GM12891 (cell line): ENCODE measurements at regions not wholly inside any gene's neighbourhood (a gene's known extent, or its start where the extent isn't known, plus 50 kb on each side); places are given as distances from the start of the nearest gene placed in this dataset.

Experiments used
- PAX5 ChIP-seq: IDR thresholded peaks from 2 replicates; pipeline ENCODE4 v1.6.1; 2011; ENCODE audit warnings: low read length, moderate library complexity, mild to moderate bottlenecking; ENCODE audit not compliant: insufficient read depth, severe bottlenecking
- POLR2A ChIP-seq: IDR thresholded peaks from 2 replicates; pipeline ENCODE4 v1.6.1; 2011; ENCODE audit warnings: low read depth, low read length, control low read depth
- POLR2AphosphoS5 ChIP-seq: IDR thresholded peaks from 2 replicates; pipeline ENCODE4 v1.6.1; 2011; ENCODE audit warnings: low read depth, low read length, control low read depth
- POU2F2 ChIP-seq: IDR thresholded peaks from 2 replicates; pipeline ENCODE4 v1.6.1; 2011; ENCODE audit warnings: low read depth, mild to moderate bottlenecking, control low read depth, low read length, moderate library complexity
- SPI1 ChIP-seq: IDR thresholded peaks from 2 replicates; pipeline ENCODE4 v1.6.1; 2011; ENCODE audit warnings: low read depth, low read length, control low read depth
- TAF1 ChIP-seq: IDR thresholded peaks from 2 replicates; pipeline ENCODE4 v1.6.1; 2011; ENCODE audit warnings: low read depth, low read length, control low read depth

- TF ChIP-seq POLR2A (no peak), POLR2AphosphoS5 (no peak), TAF1 (no peak), SPI1 (no peak), POU2F2 (no peak), PAX5 (no peak)
These were observed 225.3 kb upstream of the TLE4 start for GRCh38 chr9:79346350-79347020.
